A549 (cell line): ENCODE measurements at regions not wholly inside any gene's neighbourhood (a gene's known extent, or its start where the extent isn't known, plus 50 kb on each side); places are given as distances from the start of the nearest gene placed in this dataset.

Source experiments
- ATAC-seq, 2 experiments: fragments of 200-7000 bp in 1 of 2; fragments of >200 bp in 1 of 2; cut with Nextera tagmentation in 1 of 2; cut with Tn5 transposase in 1 of 2; 3 replicates each; pipeline versions ENCODE4 v1.8.0 to v1.9.1; 2018 to 2020; ENCODE audit warnings: mild to moderate bottlenecking in 1 of 2, moderate library complexity in 1 of 2
- CTCF ChIA-PET: fragments of 300-600 bp; sonication (Branson Sonifier 250); formaldehyde crosslinking; extraction: SDS; loops from one replicate; lab custom pipeline; 2021; ENCODE audit warnings: antibody characterized with exemption, inconsistent platforms; lab: Yijun Ruan, JAX
- POLR2A ChIA-PET: fragments of 350-600 bp; formaldehyde crosslinking; extraction: SDS; loops from one replicate; lab custom pipeline; 2021; ENCODE audit warnings: antibody characterized with exemption, inconsistent platforms; lab: Yijun Ruan, JAX
- DNase-seq, 2 experiments: peaks; one replicate each; pipeline versions ENCODE4 v3.0.0 to v3.0.0-alpha.2; 2011 to 2016; ENCODE audit warnings: low read depth in 1 of 2, low spot score in 1 of 2
- FAIRE-seq: peaks from 2 replicates; lab custom pipeline; 2011; peaks lifted over from hg19 to GRCh38; lab: Jason Lieb, UNC
- H3K27ac ChIP-seq, 2 experiments: fragments of >200 bp; sonication (Bioruptor Twin); formaldehyde crosslinking; 3 replicates each; pipeline ENCODE4 v1.5.1; 2016 to 2017
- H3K4me1 ChIP-seq: fragments of >200 bp; sonication (Bioruptor Twin); formaldehyde crosslinking; 3 replicates; pipeline ENCODE4 v1.6.1; 2016
- H3K4me2 ChIP-seq: fragments of >200 bp; sonication (Bioruptor Twin); formaldehyde crosslinking; 3 replicates; pipeline ENCODE4 v1.6.1; 2016
- H3K4me3 ChIP-seq: fragments of >200 bp; sonication (Bioruptor Twin); formaldehyde crosslinking; 3 replicates; pipeline ENCODE4 v1.5.1; 2016
- H3K9me3 ChIP-seq: fragments of >200 bp; sonication (Bioruptor Twin); formaldehyde crosslinking; 3 replicates; pipeline ENCODE4 v1.6.1; 2016
- ATOH8 ChIP-seq: fragments of 250-450 bp; sonication (Bioruptor Pico); IDR thresholded peaks from 2 replicates; pipeline ENCODE4 v1.5.0; 2020; ENCODE audit warnings: low read depth, mild to moderate bottlenecking, moderate library complexity
- BHLHE40 ChIP-seq: IDR thresholded peaks from 2 replicates; pipeline ENCODE4 v1.6.1; 2012; ENCODE audit warnings: low read depth, low read length, inconsistent platforms
- CBX2 ChIP-seq: fragments of 200-600 bp; sonication (generic); IDR thresholded peaks from 2 replicates; pipeline ENCODE4 v1.6.1; 2016; ENCODE audit warnings: low read depth, mild to moderate bottlenecking, borderline replicate concordance
- CHD2 ChIP-seq: fragments of 150-350 bp; IDR thresholded peaks from 2 replicates; pipeline ENCODE4 v1.6.1; 2014; ENCODE audit warnings: low read length; ENCODE audit not compliant: partially characterized antibody
- E2F6 ChIP-seq: IDR thresholded peaks from 2 replicates; pipeline ENCODE4 v1.6.1; 2012; ENCODE audit warnings: low read depth, borderline replicate concordance
- EHMT2 ChIP-seq: fragments of 200-600 bp; sonication (generic); IDR thresholded peaks from 2 replicates; pipeline ENCODE4 v1.6.1; 2016; ENCODE audit warnings: antibody characterized with exemption, low read depth, mild to moderate bottlenecking, moderate library complexity
- ELK1 ChIP-seq: fragments of 150-350 bp; IDR thresholded peaks from 2 replicates; pipeline ENCODE4 v1.6.1; 2014; ENCODE audit warnings: low read depth, mild to moderate bottlenecking, low read length
- HDAC2 ChIP-seq: fragments of 200-600 bp; sonication (generic); IDR thresholded peaks from 2 replicates; pipeline ENCODE4 v1.6.1; 2016
- HES2 ChIP-seq: fragments of >200 bp; sonication (Bioruptor Twin); formaldehyde crosslinking; IDR thresholded peaks from 2 replicates; pipeline ENCODE4 v1.6.1; 2016
- HEYL ChIP-seq: fragments of 250-450 bp; sonication (Bioruptor Pico); IDR thresholded peaks from 2 replicates; pipeline ENCODE4 v1.8.0; 2021; ENCODE audit warnings: mild to moderate bottlenecking, moderate library complexity
- HMGXB4 ChIP-seq: fragments of 250-450 bp; sonication (Bioruptor Pico); IDR thresholded peaks from 2 replicates; pipeline ENCODE4 v1.5.0; 2021; ENCODE audit warnings: mild to moderate bottlenecking, moderate library complexity, borderline replicate concordance
- JUN ChIP-seq, 2 experiments: fragments of >200 bp; sonication (Bioruptor Twin); formaldehyde crosslinking; IDR thresholded peaks; 2 replicates in 1 of 2; 3 replicates in 1 of 2; pipeline ENCODE4 v1.6.1; 2016 to 2017
- JUNB ChIP-seq: fragments of >200 bp; sonication (Bioruptor Twin); formaldehyde crosslinking; IDR thresholded peaks from 2 replicates; pipeline ENCODE4 v1.6.1; 2016
- KDM5A ChIP-seq: fragments of 200-600 bp; sonication (generic); IDR thresholded peaks from 2 replicates; pipeline ENCODE4 v1.6.1; 2016; ENCODE audit warnings: antibody characterized with exemption, mild to moderate bottlenecking
- MAFK ChIP-seq: fragments of 450-650 bp; IDR thresholded peaks from 2 replicates; pipeline ENCODE4 v1.6.1; 2014; ENCODE audit not compliant: partially characterized antibody
- MAX ChIP-seq: IDR thresholded peaks from 2 replicates; pipeline ENCODE4 v1.6.1; 2012
- MAZ ChIP-seq: fragments of 150-350 bp; IDR thresholded peaks from 2 replicates; pipeline ENCODE4 v1.6.1; 2014; ENCODE audit warnings: antibody characterized with exemption, low read depth, low read length, borderline replicate concordance
- RAD21 ChIP-seq, 2 experiments: fragments of >200 bp in 1 of 2; sonication (Bioruptor Twin) in 1 of 2; formaldehyde crosslinking in 1 of 2; IDR thresholded peaks in 1 of 2; conservative IDR thresholded peaks in 1 of 2; 2 replicates in 1 of 2; 3 replicates in 1 of 2; pipeline ENCODE4 v1.6.1; 2012 to 2018; ENCODE audit warnings: inconsistent platforms in 1 of 2
- SREBF2 ChIP-seq: fragments of 450-650 bp; IDR thresholded peaks from 2 replicates; pipeline ENCODE4 v1.6.1; 2014; ENCODE audit warnings: mild to moderate bottlenecking, moderate library complexity
- TFCP2L1 ChIP-seq: fragments of 250-450 bp; sonication (Bioruptor Pico); IDR thresholded peaks from 2 replicates; pipeline ENCODE4 v1.5.0; 2021; ENCODE audit warnings: mild to moderate bottlenecking
- TP53 ChIP-seq: fragments of 250-450 bp; sonication (Bioruptor Pico); IDR thresholded peaks from 2 replicates; pipeline ENCODE4 v1.5.0; 2021; ENCODE audit warnings: mild to moderate bottlenecking, moderate library complexity
- USF2 ChIP-seq: fragments of 450-650 bp; IDR thresholded peaks from 2 replicates; pipeline ENCODE4 v1.6.1; 2014; ENCODE audit warnings: antibody characterized with exemption
- ZC3H11A ChIP-seq: fragments of 450-650 bp; IDR thresholded peaks from 2 replicates; pipeline ENCODE4 v1.6.1; 2014; ENCODE audit warnings: antibody characterized with exemption, mild to moderate bottlenecking
- ZSCAN20 ChIP-seq: fragments of 250-450 bp; sonication (Bioruptor Pico); IDR thresholded peaks from 2 replicates; pipeline ENCODE4 v1.8.0; 2022; ENCODE audit warnings: mild to moderate bottlenecking, moderate library complexity
- WGBS: methylation state at CpG from one replicate; pipeline ENCODE4 v1.1.6; 2017; ENCODE audit errors: missing lambda C conversion rate; 5-methylcytosine and 5-hydroxymethylcytosine counted together

GRCh38 chr12:71021491-71021890 lies 101.0 kb upstream of the PTPRR start (continued):
- no peak for TF ChIP-seq HMGXB4 (CRISPR knock-in tag)
- TF ChIP-seq HES2: no peak
- no peak for TF ChIP-seq TFCP2L1 (CRISPR knock-in tag)
- TF ChIP-seq ZSCAN20: no peak
- TF ChIP-seq RAD21 (conservative IDR thresholded peaks at IDR 0.05 in 1 of 2, IDR thresholded peaks at IDR 0.05 in 1 of 2): no peak
- no peak for TF ChIP-seq ATOH8
- TF ChIP-seq MAZ: no peak
- no peak for TF ChIP-seq MAFK
- TF ChIP-seq, all 56 proteins: peak for 0

GRCh38 chr12:71019282-71019831 lies 98.8 kb upstream of the PTPRR start:
- ChIA-PET POLR2A (no interaction called here), CTCF (interaction anchor here (0.6 to 1.2 kb wide), 2 partner anchors 9 to 286 kb away, joined by 3 to 4 read pairs; no protein-coding TSS in a partner anchor)
- FAIRE-seq: no peak
- TF ChIP-seq MAX (no peak), ELK1 (no peak), TP53 (CRISPR knock-in tag) (no peak), ZC3H11A (no peak), E2F6 (no peak), CHD2 (no peak), CBX2 (no peak), BHLHE40 (no peak), HDAC2 (no peak), JUN (IDR thresholded peaks at IDR 0.05) (no peak), ATOH8 (no peak), HEYL (CRISPR knock-in tag) (no peak), JUNB (no peak), USF2 (no peak), EHMT2 (no peak), SREBF2 (no peak), KDM5A (no peak)
- no peaks in the 10 kb centered on the region for H3K9me3 ChIP-seq
- DNase-seq: no peak
- ATAC-seq: no peak
- H3K27ac ChIP-seq: no peak overlapping the region
- H3K4me2 ChIP-seq: no peak overlapping the region
- WGBS: 25% methylated on average over 6 of the region's 6 CpGs
- H3K4me3 ChIP-seq: no peak overlapping the region
- H3K4me1 ChIP-seq: no peaks in the 10 kb centered on the region
